HG02571 (cell line): ENCODE measurements at regions not wholly inside any gene's neighbourhood (a gene's known extent, or its start where the extent isn't known, plus 50 kb on each side); places are given as distances from the start of the nearest gene placed in this dataset.
"Not testable (repeated sequence)": the region's sequence is repeated elsewhere in the genome, so short reads cannot be mapped to it uniquely, and the experiment has no call there.

Source experiments
- ATAC-seq: cut with Tn5 transposase; IDR thresholded peaks from one replicate; pipeline ENCODE4 v1.9.1; 2021; ENCODE audit warnings: mild to moderate bottlenecking, moderate library complexity; ENCODE audit not compliant: unreplicated experiment

- ATAC-seq, result no peak
These were observed 464.6 kb upstream of the GCFC2 start for GRCh38 chr2:76175295-76175694.

- ATAC-seq, result no peak
These were observed 463.8 kb upstream of the GCFC2 start for GRCh38 chr2:76174505-76174904.

- not testable (repeated sequence) for ATAC-seq
These were observed 462.5 kb upstream of the GCFC2 start for GRCh38 chr2:76173206-76173605.

GRCh38 chr2:76172154-76172595, 461.5 kb upstream of the GCFC2 start:
- not testable (repeated sequence) for ATAC-seq

GRCh38 chr2:76170856-76171255, 460.1 kb upstream of the GCFC2 start:
- no peak for ATAC-seq

GRCh38 chr2:76170009-76170384, 459.3 kb upstream of the GCFC2 start:
- no peak for ATAC-seq

- ATAC-seq, result no peak
These were observed 458.7 kb upstream of the GCFC2 start for GRCh38 chr2:76169276-76170008.

- no peak for ATAC-seq
These were observed 453.1 kb upstream of the GCFC2 start for GRCh38 chr2:76163860-76164259.

- no peak for ATAC-seq
These were observed 450.0 kb upstream of the GCFC2 start for GRCh38 chr2:76160670-76161069.

- ATAC-seq, result no peak
These were observed 448.4 kb upstream of the GCFC2 start for GRCh38 chr2:76159042-76159648.

- no peak for ATAC-seq
These were observed 446.8 kb upstream of the GCFC2 start for GRCh38 chr2:76157531-76157930.

- ATAC-seq, result no peak
These were observed 444.3 kb upstream of the GCFC2 start for GRCh38 chr2:76154981-76155380.

GRCh38 chr2:76149846-76150245, 439.1 kb upstream of the GCFC2 start:
- no peak for ATAC-seq

- not testable (repeated sequence) for ATAC-seq
These were observed 428.6 kb upstream of the GCFC2 start for GRCh38 chr2:76139303-76139702.

- no peak for ATAC-seq
These were observed 417.9 kb upstream of the GCFC2 start for GRCh38 chr2:76128622-76129021.

GRCh38 chr2:76120176-76120575, 409.5 kb upstream of the GCFC2 start:
- ATAC-seq, result no peak

- no peak for ATAC-seq
These were observed 379.0 kb upstream of the GCFC2 start for GRCh38 chr2:76089683-76090082.

GRCh38 chr2:76083248-76083647, 372.5 kb upstream of the GCFC2 start:
- ATAC-seq, result no peak

GRCh38 chr2:76082509-76082908, 371.8 kb upstream of the GCFC2 start:
- no peak for ATAC-seq

GRCh38 chr2:76080154-76080553, 369.4 kb upstream of the GCFC2 start:
- ATAC-seq, result no peak

- no peak for ATAC-seq
These were observed 364.4 kb upstream of the GCFC2 start for GRCh38 chr2:76075126-76075525.

GRCh38 chr2:76073992-76074604, 363.4 kb upstream of the GCFC2 start:
- no peak for ATAC-seq
